ENCODE measurements at regions not wholly inside any gene's neighbourhood (a gene's known extent, or its start where the extent isn't known, plus 50 kb on each side); places are given as distances from the start of the nearest gene placed in this dataset.

DNA sequence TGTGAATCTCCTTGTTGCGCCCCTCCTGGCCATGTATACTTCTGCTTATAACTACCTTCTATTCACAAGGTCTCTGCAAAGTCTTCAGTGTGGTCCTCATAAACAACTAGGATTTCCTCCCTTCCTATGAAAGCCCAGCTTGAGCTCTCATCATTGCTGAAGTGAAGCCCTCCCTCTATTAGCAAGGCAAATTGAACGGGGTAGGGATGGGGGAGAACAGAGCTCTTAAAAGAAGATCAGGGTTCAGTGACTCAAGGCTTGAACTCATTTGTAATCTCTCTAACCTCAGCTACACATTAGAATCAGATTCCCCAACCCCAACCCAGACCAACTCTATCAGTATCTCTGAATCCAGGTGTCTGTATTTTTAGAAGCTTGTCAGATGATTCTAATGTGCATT, 88.3 kb upstream of the ST8SIA2 start:
- no peak for DNase-seq

- no peak for DNase-seq
Measured at GRCh38 chr15:92306663-92307062, 87.0 kb upstream of the ST8SIA2 start.

GRCh38 chr15:92315144-92315543, 78.5 kb upstream of the ST8SIA2 start:
- DNase-seq = no peak

- DNase-seq = no peak
Measured at GRCh38 chr15:92315595-92316211, 78.0 kb upstream of the ST8SIA2 start.

- no peak for DNase-seq
Measured at GRCh38 chr15:92316586-92317295, 76.9 kb upstream of the ST8SIA2 start.

DNA sequence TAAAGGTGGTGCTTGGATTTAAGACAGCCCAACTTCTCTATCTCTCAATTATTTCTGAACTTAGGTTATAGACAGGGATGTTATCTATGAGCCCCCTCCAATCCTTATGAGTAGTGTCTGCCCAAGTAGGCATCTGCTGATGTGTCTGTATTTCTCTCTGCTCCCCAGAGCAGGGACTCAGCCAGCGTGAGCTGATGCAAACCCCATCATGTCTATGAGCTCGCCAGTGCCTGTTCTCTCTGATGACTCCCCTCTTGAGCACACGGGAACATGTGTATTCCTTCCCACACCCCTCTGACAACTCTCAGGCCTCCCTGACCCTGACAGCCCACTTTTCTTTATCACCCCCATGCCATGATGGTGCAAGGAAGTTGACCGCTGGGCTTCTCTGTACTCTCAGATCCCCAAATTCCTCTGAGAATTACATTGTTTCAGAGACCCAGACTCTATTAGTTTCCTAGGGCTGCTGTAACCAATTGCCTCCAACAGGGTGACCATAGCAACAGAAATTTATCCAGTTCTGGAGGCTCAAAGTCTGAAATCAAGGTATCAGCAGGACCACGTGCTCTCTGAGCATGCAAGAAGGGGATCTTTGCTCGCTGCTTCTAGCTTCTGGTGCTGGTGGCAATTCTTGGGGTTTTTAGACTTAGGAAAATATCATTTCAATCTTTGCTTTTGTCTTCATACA, 73.5 kb upstream of the ST8SIA2 start:
- no peak for DNase-seq

DNA sequence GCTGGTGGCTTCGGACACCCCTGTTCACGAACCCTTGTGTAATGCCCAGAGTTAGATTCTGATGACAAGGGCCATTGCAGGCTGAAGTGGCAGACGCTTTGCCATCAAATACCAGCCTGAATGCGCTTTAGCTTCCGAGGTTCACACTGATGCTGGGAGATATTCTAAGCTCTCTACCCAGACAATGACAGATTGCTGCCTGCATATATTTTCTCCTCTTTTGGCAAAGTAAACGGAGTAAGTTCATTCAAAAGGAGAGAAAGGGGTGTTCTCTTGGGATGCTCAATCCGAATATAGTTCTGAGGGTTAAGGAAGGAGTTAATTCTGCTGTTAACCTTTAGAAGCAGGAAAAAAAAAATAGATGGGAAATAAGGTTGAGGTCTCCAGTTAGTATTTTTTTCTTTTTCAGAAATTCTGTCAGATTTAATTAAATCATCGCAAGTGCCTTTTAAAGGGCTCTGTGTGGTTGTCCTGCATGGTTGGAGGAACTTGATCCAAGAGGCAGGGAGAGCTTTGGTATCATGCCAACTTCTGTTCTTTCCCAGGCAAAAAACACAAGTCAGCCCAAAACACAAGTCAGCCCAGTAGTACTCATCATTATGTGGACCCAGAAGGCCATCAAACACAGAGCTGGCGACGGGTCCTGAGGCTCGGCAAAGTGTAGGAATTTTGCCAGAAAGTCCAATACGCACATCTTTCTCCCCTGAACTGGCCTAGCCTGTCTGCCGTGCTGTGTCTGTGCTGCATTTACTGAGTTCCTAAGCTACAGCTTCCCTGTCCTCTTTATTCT, 70.9 kb upstream of the ST8SIA2 start:
- no peak for DNase-seq

DNA sequence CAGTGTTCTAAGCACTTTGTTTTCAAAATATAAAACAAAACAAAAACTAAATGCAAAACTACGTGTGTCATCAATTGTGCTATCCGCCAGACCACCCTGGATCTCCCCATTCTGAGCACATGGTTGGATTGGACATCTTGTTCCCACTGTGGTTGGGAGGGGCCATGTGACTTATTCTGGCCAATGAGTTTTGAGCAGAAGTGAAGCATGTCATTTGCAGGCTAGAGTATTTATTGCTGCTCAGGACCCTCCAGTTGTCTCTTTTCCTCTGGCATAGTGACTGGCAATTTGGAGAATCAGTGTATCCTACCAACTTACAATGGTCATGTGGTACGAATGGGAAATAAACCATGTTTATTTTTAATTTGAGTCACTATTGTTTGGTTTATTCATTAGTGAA, 70.2 kb upstream of the ST8SIA2 start:
- DNase-seq = no peak

GRCh38 chr15:92324101-92324963, 69.3 kb upstream of the ST8SIA2 start:
- DNase-seq = no peak

DNA sequence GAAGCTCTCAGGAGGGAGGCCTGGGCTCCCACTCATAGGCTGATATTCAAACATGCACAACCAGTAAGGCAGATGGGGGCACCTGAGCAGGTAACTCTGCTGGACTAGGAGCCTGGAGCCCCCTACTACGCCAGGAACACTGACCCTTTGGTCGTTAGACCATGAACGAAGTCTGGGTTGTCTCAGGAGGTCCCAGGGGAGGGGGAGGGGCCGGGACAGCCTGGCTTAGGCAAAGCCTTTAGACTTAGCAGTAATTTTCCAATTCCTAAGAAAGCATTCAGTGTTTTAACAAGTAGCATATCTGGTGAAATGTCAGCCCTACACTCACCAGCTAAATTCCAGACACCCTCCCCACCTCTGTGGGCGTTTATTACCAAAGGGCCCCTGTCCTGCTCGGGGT, 67.4 kb upstream of the ST8SIA2 start:
- no peak for DNase-seq

DNA sequence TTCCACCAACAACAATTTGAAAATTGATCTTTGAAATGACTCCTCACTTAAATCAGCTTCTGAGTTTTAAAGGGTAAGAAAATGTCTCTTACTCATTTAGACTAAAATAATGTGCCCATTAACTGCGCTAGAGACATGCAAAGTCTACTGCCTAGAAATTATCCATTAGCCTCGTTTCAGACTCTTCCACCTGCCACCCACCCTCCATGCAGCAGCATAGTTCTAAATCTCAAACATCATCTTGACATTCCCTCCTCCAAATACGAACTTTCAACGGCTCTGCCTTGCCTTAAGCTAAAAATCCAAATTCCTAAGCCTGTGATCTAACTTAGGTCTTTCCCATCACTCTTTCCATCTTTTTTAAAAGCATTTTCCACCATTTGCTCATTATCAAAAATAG, 66.6 kb upstream of the ST8SIA2 start:
- DNase-seq = no peak

DNA sequence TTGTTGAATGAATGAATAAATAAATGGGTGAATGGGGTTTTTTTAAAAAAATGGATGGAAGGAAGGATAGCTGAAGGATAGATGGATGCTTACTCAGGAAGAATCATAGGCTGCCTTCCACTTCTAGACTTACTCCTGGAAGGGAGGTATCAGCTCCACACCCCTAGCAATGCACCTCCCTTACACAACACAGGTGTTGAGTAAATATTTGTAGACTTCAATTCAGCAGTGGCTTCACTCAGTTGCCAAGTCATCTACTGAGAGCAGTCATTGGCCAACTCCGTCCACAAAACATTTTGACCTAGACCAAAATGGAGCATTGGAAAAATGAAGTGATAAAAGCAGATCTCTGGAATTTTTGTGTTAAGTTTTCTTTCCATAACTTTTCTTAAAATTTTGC, 65.5 kb upstream of the ST8SIA2 start:
- peak; percentile 35 for DNase-seq

DNA sequence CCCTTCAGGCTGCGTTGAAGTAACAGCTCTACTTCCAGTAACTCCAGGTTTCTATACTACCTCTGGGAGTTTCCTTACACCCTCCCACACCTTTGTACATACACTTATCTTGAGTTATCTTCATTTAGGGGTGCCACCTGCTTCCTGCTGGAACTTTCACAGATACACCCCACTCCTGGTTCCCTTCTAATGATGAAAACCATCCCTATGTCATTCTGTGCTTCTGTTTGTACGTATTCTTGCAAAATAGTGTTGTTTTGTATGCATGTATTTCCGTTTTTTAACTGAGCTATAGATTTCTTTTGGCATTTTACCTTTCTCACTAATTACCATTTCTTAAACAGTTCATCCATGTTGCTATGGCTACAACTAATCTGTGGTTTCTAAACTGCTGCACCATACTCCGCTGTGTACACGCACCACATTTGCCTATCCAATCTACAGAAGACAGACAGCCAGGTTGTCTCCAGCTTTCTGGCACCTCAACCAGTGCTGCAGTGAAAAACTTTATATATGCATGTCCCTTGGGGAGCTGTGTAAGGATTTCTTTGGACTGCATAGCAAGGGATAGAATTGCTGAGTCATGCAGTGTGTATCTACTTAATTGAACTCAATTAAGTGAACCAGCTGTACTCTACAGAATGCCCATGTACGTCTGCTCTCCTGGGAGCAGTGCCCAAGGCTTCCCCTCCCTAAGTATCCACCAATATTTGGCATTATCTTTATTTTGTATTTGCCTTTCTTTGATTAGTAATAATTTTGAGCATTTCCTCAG, 61.4 kb upstream of the ST8SIA2 start:
- DNase-seq = no peak

GRCh38 chr15:92333709-92334108, 60.0 kb upstream of the ST8SIA2 start:
- no peak for DNase-seq

- no peak for DNase-seq
Measured at GRCh38 chr15:92336419-92336987, 57.2 kb upstream of the ST8SIA2 start.

- DNase-seq = no peak
Measured at GRCh38 chr15:92339361-92339760, 54.3 kb upstream of the ST8SIA2 start.
